HEK293 (cell line): ENCODE measurements at regions not wholly inside any gene's neighbourhood (a gene's known extent, or its start where the extent isn't known, plus 50 kb on each side); places are given as distances from the start of the nearest gene placed in this dataset.

Experiments
- CTCF ChIA-PET: fragments of 350-600 bp; formaldehyde crosslinking; extraction: SDS; loops from one replicate; lab custom pipeline; 2021; ENCODE audit warnings: antibody characterized with exemption; lab: Yijun Ruan, JAX
- POLR2A ChIA-PET: fragments of 300-600 bp; formaldehyde crosslinking; extraction: SDS; loops from one replicate; lab custom pipeline; 2020; ENCODE audit warnings: antibody characterized with exemption, inconsistent platforms; lab: Yijun Ruan, JAX
- H3K27ac ChIP-seq: fragments of 200-500 bp; sonication (Bioruptor generic); 2 replicates; pipeline ENCODE4 v1.5.1; 2014; ENCODE audit warnings: low read depth, low read length, control low read depth, inconsistent platforms; ENCODE audit errors: extremely low read depth
- H3K36me3 ChIP-seq, 2 experiments: fragments of 200-500 bp in 1 of 2; sonication (Bioruptor generic) in 1 of 2; 1 replicate in 1 of 2; 2 replicates in 1 of 2; pipeline ENCODE4 v1.5.1; 2014 to 2017; ENCODE audit warnings: inconsistent platforms in 2 of 2, low read length in 2 of 2; ENCODE audit not compliant: control insufficient read depth in 2 of 2, insufficient read depth in 1 of 2
- H3K4me1 ChIP-seq: fragments of 200-500 bp; sonication (Bioruptor generic); 2 replicates; pipeline ENCODE4 v1.5.1; 2014; ENCODE audit warnings: mild to moderate bottlenecking, low read length, inconsistent platforms; ENCODE audit not compliant: control insufficient read depth, insufficient read depth
- H3K4me3 ChIP-seq: 2 replicates; pipeline ENCODE4 v1.5.1; 2011; ENCODE audit warnings: low read depth, mild to moderate bottlenecking, control low read depth, low read length, moderate library complexity
- H3K9me3 ChIP-seq: fragments of 200-500 bp; sonication (Bioruptor generic); 2 replicates; pipeline ENCODE4 v1.5.1; 2014; ENCODE audit warnings: low read depth, low read length, inconsistent platforms; ENCODE audit not compliant: control insufficient read depth, insufficient read depth
- BCL11B ChIP-seq: fragments of 450-650 bp; formaldehyde crosslinking; IDR thresholded peaks from 2 replicates; pipeline ENCODE4 v1.5.1; 2016; ENCODE audit warnings: low read depth, missing biosample characterization, missing genetic modification characterization
- OSR2 ChIP-seq: fragments of 450-650 bp; formaldehyde crosslinking; IDR thresholded peaks from 2 replicates; pipeline ENCODE4 v1.5.1; 2016; ENCODE audit warnings: missing biosample characterization, missing genetic modification characterization
- SETDB1 ChIP-seq: IDR thresholded peaks from one replicate; pipeline ENCODE4 v1.6.1; 2017; ENCODE audit warnings: mild to moderate bottlenecking, low read length, moderate library complexity, mixed read lengths; ENCODE audit not compliant: insufficient read length
- SP7 ChIP-seq: fragments of 450-650 bp; formaldehyde crosslinking; IDR thresholded peaks from 2 replicates; pipeline ENCODE4 v1.5.1; 2016; ENCODE audit warnings: missing biosample characterization, missing genetic modification characterization
- ZNF24 ChIP-seq: fragments of 450-650 bp; formaldehyde crosslinking; IDR thresholded peaks from 2 replicates; pipeline ENCODE4 v1.5.1; 2016; ENCODE audit warnings: missing biosample characterization, missing genetic modification characterization
- ZNF274 ChIP-seq, 2 experiments: fragments of 200-500 bp in 1 of 2; fragments of 450-650 bp in 1 of 2; sonication (Bioruptor generic) in 1 of 2; formaldehyde crosslinking in 1 of 2; IDR thresholded peaks; 2 replicates each; pipeline versions ENCODE4 v1.5.1 to v1.6.1; 2014 to 2016; ENCODE audit warnings: borderline replicate concordance in 1 of 2, inconsistent platforms in 1 of 2, low read length in 1 of 2, missing biosample characterization in 1 of 2, missing genetic modification characterization in 1 of 2
- ZNF292 ChIP-seq: fragments of 450-650 bp; formaldehyde crosslinking; IDR thresholded peaks from 2 replicates; pipeline ENCODE4 v1.5.1; 2016; ENCODE audit warnings: low read depth, missing biosample characterization, missing genetic modification characterization, borderline replicate concordance
- ZNF354C ChIP-seq: fragments of 450-650 bp; formaldehyde crosslinking; IDR thresholded peaks from 2 replicates; pipeline ENCODE4 v1.5.1; 2016; ENCODE audit warnings: missing biosample characterization, missing genetic modification characterization, low read depth, borderline replicate concordance
- ZNF560 ChIP-seq: fragments of 450-650 bp; formaldehyde crosslinking; IDR thresholded peaks from 2 replicates; pipeline ENCODE4 v1.5.1; 2017; ENCODE audit warnings: missing biosample characterization, missing genetic modification characterization, borderline replicate concordance
- ZNF658 ChIP-seq: fragments of 450-650 bp; formaldehyde crosslinking; IDR thresholded peaks from 2 replicates; pipeline ENCODE4; 2016; ENCODE audit warnings: missing biosample characterization, missing genetic modification characterization
- ZNF707 ChIP-seq: fragments of 450-650 bp; formaldehyde crosslinking; IDR thresholded peaks from 2 replicates; pipeline ENCODE4 v1.5.1; 2016; ENCODE audit warnings: missing biosample characterization, missing genetic modification characterization
- ZNF785 ChIP-seq: fragments of 450-650 bp; formaldehyde crosslinking; IDR thresholded peaks from 2 replicates; pipeline ENCODE4 v1.5.1; 2016; ENCODE audit warnings: missing biosample characterization, missing genetic modification characterization
- ZNF830 ChIP-seq: fragments of 450-650 bp; IDR thresholded peaks from 2 replicates; pipeline ENCODE4 v1.5.0; 2018; ENCODE audit warnings: missing biosample characterization, missing genetic modification characterization, low read depth, mild to moderate bottlenecking, moderate library complexity
- TF ChIP-seq, protein P1 (sequence below): fragments of 450-650 bp; formaldehyde crosslinking; IDR thresholded peaks from 2 replicates; pipeline ENCODE4 v1.5.1; 2017; ENCODE audit warnings: missing biosample characterization, missing genetic modification characterization
- TF ChIP-seq, protein P2 (sequence below): fragments of 450-650 bp; formaldehyde crosslinking; IDR thresholded peaks from 2 replicates; pipeline ENCODE4 v1.5.1; 2016; ENCODE audit warnings: missing biosample characterization, missing genetic modification characterization
- TF ChIP-seq, protein P3 (sequence below): fragments of 450-650 bp; formaldehyde crosslinking; conservative IDR thresholded peaks from 2 replicates; pipeline ENCODE4 v1.5.1; 2016; ENCODE audit warnings: low read depth, missing biosample characterization, missing genetic modification characterization
- TF ChIP-seq, protein P4 (sequence below): fragments of 450-650 bp; formaldehyde crosslinking; IDR thresholded peaks from 2 replicates; pipeline ENCODE4 v1.5.1; 2016; ENCODE audit warnings: missing biosample characterization, missing genetic modification characterization
- TF ChIP-seq, protein P5 (sequence below): fragments of 450-650 bp; formaldehyde crosslinking; IDR thresholded peaks from 2 replicates; pipeline ENCODE4 v1.5.1; 2016; ENCODE audit warnings: missing biosample characterization, missing genetic modification characterization
- TF ChIP-seq, protein P6 (sequence below): fragments of 450-650 bp; formaldehyde crosslinking; IDR thresholded peaks from 2 replicates; pipeline ENCODE4 v1.5.1; 2017; ENCODE audit warnings: missing biosample characterization, missing genetic modification characterization

DNA sequence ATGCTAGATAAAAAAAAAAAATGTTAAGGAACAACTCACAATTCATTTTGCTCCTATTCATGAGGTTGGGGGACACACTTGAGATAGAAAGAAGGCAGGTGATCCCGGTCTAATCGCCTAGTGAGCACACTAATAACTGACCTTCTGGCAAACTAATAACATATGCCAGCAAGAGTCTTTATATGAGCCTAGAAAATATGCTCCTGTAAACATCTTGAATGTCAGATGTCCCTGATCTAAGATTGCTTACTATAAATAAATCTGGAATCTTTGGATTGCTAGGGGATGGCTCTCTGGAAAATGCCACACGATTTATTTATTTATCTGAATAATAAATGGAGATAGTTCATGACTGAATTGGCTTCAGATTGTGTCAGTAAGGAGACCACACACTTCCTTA, 821.9 kb downstream of the GRIK2 start:
- ChIA-PET CTCF (no interaction called here), POLR2A (no interaction called here)
- Histone ChIP-seq H3K36me3 (no peaks in the 10 kb centered on the region; a peak in 1 of 3 replicates), H3K4me3 (no peak overlapping the region), H3K27ac (no peak overlapping the region), H3K9me3 (no peaks in the 10 kb centered on the region), H3K4me1 (no peaks in the 10 kb centered on the region)
- TF ChIP-seq ZNF560 (tag by site-specific recombination), result no peak
- TF ChIP-seq BCL11B (tag by site-specific recombination), result no peak
- TF ChIP-seq, protein P1, sequence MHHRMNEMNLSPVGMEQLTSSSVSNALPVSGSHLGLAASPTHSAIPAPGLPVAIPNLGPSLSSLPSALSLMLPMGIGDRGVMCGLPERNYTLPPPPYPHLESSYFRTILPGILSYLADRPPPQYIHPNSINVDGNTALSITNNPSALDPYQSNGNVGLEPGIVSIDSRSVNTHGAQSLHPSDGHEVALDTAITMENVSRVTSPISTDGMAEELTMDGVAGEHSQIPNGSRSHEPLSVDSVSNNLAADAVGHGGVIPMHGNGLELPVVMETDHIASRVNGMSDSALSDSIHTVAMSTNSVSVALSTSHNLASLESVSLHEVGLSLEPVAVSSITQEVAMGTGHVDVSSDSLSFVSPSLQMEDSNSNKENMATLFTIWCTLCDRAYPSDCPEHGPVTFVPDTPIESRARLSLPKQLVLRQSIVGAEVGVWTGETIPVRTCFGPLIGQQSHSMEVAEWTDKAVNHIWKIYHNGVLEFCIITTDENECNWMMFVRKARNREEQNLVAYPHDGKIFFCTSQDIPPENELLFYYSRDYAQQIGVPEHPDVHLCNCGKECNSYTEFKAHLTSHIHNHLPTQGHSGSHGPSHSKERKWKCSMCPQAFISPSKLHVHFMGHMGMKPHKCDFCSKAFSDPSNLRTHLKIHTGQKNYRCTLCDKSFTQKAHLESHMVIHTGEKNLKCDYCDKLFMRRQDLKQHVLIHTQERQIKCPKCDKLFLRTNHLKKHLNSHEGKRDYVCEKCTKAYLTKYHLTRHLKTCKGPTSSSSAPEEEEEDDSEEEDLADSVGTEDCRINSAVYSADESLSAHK (tag by site-specific recombination), result no peak
- TF ChIP-seq SP7 (tag by site-specific recombination), result no peak
- no peak for TF ChIP-seq ZNF707 (tag by site-specific recombination)
- TF ChIP-seq, protein P2, sequence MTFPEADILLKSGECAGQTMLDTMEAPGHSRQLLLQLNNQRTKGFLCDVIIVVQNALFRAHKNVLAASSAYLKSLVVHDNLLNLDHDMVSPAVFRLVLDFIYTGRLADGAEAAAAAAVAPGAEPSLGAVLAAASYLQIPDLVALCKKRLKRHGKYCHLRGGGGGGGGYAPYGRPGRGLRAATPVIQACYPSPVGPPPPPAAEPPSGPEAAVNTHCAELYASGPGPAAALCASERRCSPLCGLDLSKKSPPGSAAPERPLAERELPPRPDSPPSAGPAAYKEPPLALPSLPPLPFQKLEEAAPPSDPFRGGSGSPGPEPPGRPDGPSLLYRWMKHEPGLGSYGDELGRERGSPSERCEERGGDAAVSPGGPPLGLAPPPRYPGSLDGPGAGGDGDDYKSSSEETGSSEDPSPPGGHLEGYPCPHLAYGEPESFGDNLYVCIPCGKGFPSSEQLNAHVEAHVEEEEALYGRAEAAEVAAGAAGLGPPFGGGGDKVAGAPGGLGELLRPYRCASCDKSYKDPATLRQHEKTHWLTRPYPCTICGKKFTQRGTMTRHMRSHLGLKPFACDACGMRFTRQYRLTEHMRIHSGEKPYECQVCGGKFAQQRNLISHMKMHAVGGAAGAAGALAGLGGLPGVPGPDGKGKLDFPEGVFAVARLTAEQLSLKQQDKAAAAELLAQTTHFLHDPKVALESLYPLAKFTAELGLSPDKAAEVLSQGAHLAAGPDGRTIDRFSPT, result no peak
- TF ChIP-seq SETDB1, result no peak
- TF ChIP-seq, protein P3, sequence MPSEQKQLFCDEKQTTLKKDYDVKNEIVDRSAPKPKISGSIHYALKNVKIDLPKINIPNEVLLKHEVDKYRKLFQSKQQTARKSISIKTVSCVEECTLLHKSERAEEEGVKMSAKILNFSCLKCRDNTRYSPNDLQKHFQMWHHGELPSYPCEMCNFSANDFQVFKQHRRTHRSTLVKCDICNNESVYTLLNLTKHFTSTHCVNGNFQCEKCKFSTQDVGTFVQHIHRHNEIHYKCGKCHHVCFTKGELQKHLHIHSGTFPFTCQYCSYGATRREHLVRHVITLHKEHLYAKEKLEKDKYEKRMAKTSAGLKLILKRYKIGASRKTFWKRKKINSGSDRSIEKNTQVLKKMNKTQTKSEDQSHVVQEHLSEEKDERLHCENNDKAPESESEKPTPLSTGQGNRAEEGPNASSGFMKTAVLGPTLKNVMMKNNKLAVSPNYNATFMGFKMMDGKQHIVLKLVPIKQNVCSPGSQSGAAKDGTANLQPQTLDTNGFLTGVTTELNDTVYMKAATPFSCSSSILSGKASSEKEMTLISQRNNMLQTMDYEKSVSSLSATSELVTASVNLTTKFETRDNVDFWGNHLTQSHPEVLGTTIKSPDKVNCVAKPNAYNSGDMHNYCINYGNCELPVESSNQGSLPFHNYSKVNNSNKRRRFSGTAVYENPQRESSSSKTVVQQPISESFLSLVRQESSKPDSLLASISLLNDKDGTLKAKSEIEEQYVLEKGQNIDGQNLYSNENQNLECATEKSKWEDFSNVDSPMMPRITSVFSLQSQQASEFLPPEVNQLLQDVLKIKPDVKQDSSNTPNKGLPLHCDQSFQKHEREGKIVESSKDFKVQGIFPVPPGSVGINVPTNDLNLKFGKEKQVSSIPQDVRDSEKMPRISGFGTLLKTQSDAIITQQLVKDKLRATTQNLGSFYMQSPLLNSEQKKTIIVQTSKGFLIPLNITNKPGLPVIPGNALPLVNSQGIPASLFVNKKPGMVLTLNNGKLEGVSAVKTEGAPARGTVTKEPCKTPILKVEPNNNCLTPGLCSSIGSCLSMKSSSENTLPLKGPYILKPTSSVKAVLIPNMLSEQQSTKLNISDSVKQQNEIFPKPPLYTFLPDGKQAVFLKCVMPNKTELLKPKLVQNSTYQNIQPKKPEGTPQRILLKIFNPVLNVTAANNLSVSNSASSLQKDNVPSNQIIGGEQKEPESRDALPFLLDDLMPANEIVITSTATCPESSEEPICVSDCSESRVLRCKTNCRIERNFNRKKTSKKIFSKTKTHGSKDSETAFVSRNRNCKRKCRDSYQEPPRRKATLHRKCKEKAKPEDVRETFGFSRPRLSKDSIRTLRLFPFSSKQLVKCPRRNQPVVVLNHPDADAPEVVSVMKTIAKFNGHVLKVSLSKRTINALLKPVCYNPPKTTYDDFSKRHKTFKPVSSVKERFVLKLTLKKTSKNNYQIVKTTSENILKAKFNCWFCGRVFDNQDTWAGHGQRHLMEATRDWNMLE (tag by site-specific recombination), result no peak
- TF ChIP-seq, protein P4, sequence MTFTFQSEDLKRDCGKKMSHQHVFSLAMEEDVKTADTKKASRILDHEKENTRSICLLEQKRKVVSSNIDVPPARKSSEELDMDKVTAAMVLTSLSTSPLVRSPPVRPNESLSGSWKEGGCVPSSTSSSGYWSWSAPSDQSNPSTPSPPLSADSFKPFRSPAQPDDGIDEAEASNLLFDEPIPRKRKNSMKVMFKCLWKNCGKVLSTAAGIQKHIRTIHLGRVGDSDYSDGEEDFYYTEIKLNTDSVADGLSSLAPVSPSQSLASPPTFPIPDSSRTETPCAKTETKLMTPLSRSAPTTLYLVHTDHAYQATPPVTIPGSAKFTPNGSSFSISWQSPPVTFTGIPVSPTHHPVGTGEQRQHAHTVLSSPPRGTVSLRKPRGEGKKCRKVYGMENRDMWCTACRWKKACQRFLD, result no peak
- no peak for TF ChIP-seq ZNF24 (tag by site-specific recombination)
- TF ChIP-seq ZNF830, result no peak
- no peak for TF ChIP-seq ZNF658 (tag by site-specific recombination)
- no peak for TF ChIP-seq ZNF292
- no peak for TF ChIP-seq ZNF354C (tag by site-specific recombination)
- TF ChIP-seq, protein P5, sequence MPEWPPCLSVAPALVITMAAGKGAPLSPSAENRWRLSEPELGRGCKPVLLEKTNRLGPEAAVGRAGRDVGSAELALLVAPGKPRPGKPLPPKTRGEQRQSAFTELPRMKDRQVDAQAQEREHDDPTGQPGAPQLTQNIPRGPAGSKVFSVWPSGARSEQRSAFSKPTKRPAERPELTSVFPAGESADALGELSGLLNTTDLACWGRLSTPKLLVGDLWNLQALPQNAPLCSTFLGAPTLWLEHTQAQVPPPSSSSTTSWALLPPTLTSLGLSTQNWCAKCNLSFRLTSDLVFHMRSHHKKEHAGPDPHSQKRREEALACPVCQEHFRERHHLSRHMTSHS (tag by site-specific recombination), result no peak
- no peak for TF ChIP-seq ZNF274 (IDR thresholded peaks at IDR 0.05; ENCODE audit: low read length)
- no peak for TF ChIP-seq ZNF274 (tag by site-specific recombination; IDR thresholded peaks at IDR 0.05; ENCODE audit: borderline replicate concordance)
- no peak for TF ChIP-seq ZNF785
- no peak for TF ChIP-seq OSR2 (tag by site-specific recombination)
- TF ChIP-seq, protein P6, sequence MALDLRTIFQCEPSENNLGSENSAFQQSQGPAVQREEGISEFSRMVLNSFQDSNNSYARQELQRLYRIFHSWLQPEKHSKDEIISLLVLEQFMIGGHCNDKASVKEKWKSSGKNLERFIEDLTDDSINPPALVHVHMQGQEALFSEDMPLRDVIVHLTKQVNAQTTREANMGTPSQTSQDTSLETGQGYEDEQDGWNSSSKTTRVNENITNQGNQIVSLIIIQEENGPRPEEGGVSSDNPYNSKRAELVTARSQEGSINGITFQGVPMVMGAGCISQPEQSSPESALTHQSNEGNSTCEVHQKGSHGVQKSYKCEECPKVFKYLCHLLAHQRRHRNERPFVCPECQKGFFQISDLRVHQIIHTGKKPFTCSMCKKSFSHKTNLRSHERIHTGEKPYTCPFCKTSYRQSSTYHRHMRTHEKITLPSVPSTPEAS (tag by site-specific recombination), result no peak
